Vagina (tissue), 2 donors: ENCODE measurements at regions not wholly inside any gene's neighbourhood (a gene's known extent, or its start where the extent isn't known, plus 50 kb on each side); places are given as distances from the start of the nearest gene placed in this dataset.

ENCODE experiments used
- DNase-seq, 2 donors: peaks; one replicate each; pipeline ENCODE4 v3.0.0-alpha.2; 2017; ENCODE audit errors: extremely low spot score in 2 of 2
- H3K27ac ChIP-seq: fragments of 200-600 bp; sonication (generic); one replicate; pipeline ENCODE4 v1.5.1; 2019
- H3K27me3 ChIP-seq: fragments of 200-600 bp; sonication (generic); one replicate; pipeline ENCODE4 v1.5.1; 2019
- H3K36me3 ChIP-seq, 2 donors: fragments of 200-600 bp; sonication (generic); one replicate each; pipeline ENCODE4 v1.5.1; 2017 to 2019
- H3K4me1 ChIP-seq: fragments of 200-600 bp; sonication (generic); one replicate; pipeline ENCODE4 v1.5.1; 2019
- H3K4me3 ChIP-seq, 2 donors: fragments of 200-600 bp; sonication (generic); 1 replicate in 1 of 2; 2 replicates in 1 of 2; pipeline ENCODE4 v1.5.1; 2016 to 2019
- H3K9me3 ChIP-seq: fragments of 200-600 bp; sonication (generic); one replicate; pipeline ENCODE4 v1.5.1; 2019
- CTCF ChIP-seq, 3 experiments: fragments of 450-650 bp in 2 of 3; fragments of 200-600 bp in 1 of 3; sonication (generic) in 1 of 3; IDR thresholded peaks; one replicate each; pipeline ENCODE4 v1.5.1; 2017 to 2019; ENCODE audit warnings: antibody characterized with exemption in 3 of 3, mild to moderate bottlenecking in 2 of 3, moderate library complexity in 2 of 3
- POLR2A ChIP-seq, 2 donors: fragments of 450-650 bp; IDR thresholded peaks; one replicate each; pipeline ENCODE4 v1.6.1; 2017; ENCODE audit warnings: antibody characterized with exemption in 2 of 2, mild to moderate bottlenecking in 2 of 2, moderate library complexity in 2 of 2
- POLR2AphosphoS5 ChIP-seq, 2 donors: sonication (generic); formaldehyde crosslinking; IDR thresholded peaks; one replicate each; pipeline ENCODE4 v1.9.0; 2017; ENCODE audit warnings: antibody characterized with exemption in 2 of 2, mild to moderate bottlenecking in 2 of 2, low read depth in 1 of 2; ENCODE audit not compliant: insufficient read depth in 1 of 2
- intact Hi-C: fragments of 100-400 bp; cut with DNase I; formaldehyde crosslinking; loops from one replicate; pipeline ENCODE4 v1.15.1; 2023

GRCh38 chr12:116474899-116475298, 84.3 kb upstream of the MAP1LC3B2 start:
- intact Hi-C loops: no loop called here
- Histone ChIP-seq H3K27me3 (no peaks in the 10 kb centered on the region), H3K27ac (no peak overlapping the region), H3K9me3 (no peaks in the 10 kb centered on the region), H3K36me3 (no peaks in the 10 kb centered on the region), H3K4me1 (no peaks in the 10 kb centered on the region), H3K4me3 (no peak overlapping the region)
- no peak for DNase-seq
- TF ChIP-seq POLR2AphosphoS5 (IDR thresholded peaks at IDR 0.05; ENCODE audit: insufficient read depth in 1 of 2, low read depth in 1 of 2): no peak
- no peak for TF ChIP-seq POLR2A (IDR thresholded peaks at IDR 0.05)
- no peak for TF ChIP-seq CTCF (IDR thresholded peaks at IDR 0.05)

GRCh38 chr12:116476227-116476822, 82.9 kb upstream of the MAP1LC3B2 start:
- DNase-seq: no peak

GRCh38 chr12:116478243-116478773, 80.9 kb upstream of the MAP1LC3B2 start:
- no peaks in the 10 kb centered on the region for H3K9me3 ChIP-seq
- no peaks in the 10 kb centered on the region for H3K27me3 ChIP-seq
- intact Hi-C loops: no loop called here
- no peaks in the 10 kb centered on the region for H3K36me3 ChIP-seq
- TF ChIP-seq POLR2A (IDR thresholded peaks at IDR 0.05) (no peak), POLR2AphosphoS5 (IDR thresholded peaks at IDR 0.05; ENCODE audit: insufficient read depth in 1 of 2, low read depth in 1 of 2) (no peak), CTCF (IDR thresholded peaks at IDR 0.05) (no peak)
- H3K4me1 ChIP-seq: no peaks in the 10 kb centered on the region
- DNase-seq: no peak
- no peak overlapping the region for H3K4me3 ChIP-seq
- H3K27ac ChIP-seq: no peak overlapping the region

More at GRCh38 chr12:116476227-116476822, 82.9 kb upstream of the MAP1LC3B2 start:
- H3K27ac ChIP-seq: no peak overlapping the region
- no peaks in the 10 kb centered on the region for H3K36me3 ChIP-seq
- no peaks in the 10 kb centered on the region for H3K27me3 ChIP-seq
- H3K4me3 ChIP-seq: no peak overlapping the region
- TF ChIP-seq POLR2A (IDR thresholded peaks at IDR 0.05) (no peak), POLR2AphosphoS5 (IDR thresholded peaks at IDR 0.05; ENCODE audit: insufficient read depth in 1 of 2, low read depth in 1 of 2) (no peak), CTCF (IDR thresholded peaks at IDR 0.05) (no peak)
- intact Hi-C loops: no loop called here
- no peaks in the 10 kb centered on the region for H3K4me1 ChIP-seq
- no peaks in the 10 kb centered on the region for H3K9me3 ChIP-seq

- Histone ChIP-seq H3K4me3 (no peak overlapping the region), H3K36me3 (no peaks in the 10 kb centered on the region), H3K4me1 (no peaks in the 10 kb centered on the region), H3K27ac (no peak overlapping the region), H3K9me3 (no peaks in the 10 kb centered on the region), H3K27me3 (no peaks in the 10 kb centered on the region)
- intact Hi-C loops: no loop called here
- no peak for DNase-seq
- TF ChIP-seq POLR2AphosphoS5 (IDR thresholded peaks at IDR 0.05; ENCODE audit: insufficient read depth in 1 of 2, low read depth in 1 of 2) (no peak), POLR2A (IDR thresholded peaks at IDR 0.05) (no peak), CTCF (IDR thresholded peaks at IDR 0.05) (no peak)
Measured at GRCh38 chr12:116480210-116480810, 78.9 kb upstream of the MAP1LC3B2 start.

- H3K27me3 ChIP-seq: no peaks in the 10 kb centered on the region
- H3K9me3 ChIP-seq: no peaks in the 10 kb centered on the region
- no peak for DNase-seq
- no peaks in the 10 kb centered on the region for H3K4me1 ChIP-seq
- no peaks in the 10 kb centered on the region for H3K36me3 ChIP-seq
- TF ChIP-seq POLR2A (IDR thresholded peaks at IDR 0.05) (no peak), CTCF (IDR thresholded peaks at IDR 0.05) (no peak), POLR2AphosphoS5 (IDR thresholded peaks at IDR 0.05; ENCODE audit: insufficient read depth in 1 of 2, low read depth in 1 of 2) (no peak)
- no peak overlapping the region for H3K4me3 ChIP-seq
- H3K27ac ChIP-seq: no peak overlapping the region
- intact Hi-C loops: no loop called here
Measured at GRCh38 chr12:116481726-116482125, 77.5 kb upstream of the MAP1LC3B2 start.
